Fibroblast of lung (primary cell): ENCODE measurements at regions not wholly inside any gene's neighbourhood (a gene's known extent, or its start where the extent isn't known, plus 50 kb on each side); places are given as distances from the start of the nearest gene placed in this dataset.
A peak's percentile ranks its signal among the peaks of the same experiment; 100 is the strongest.

ENCODE experiments used
- DNase-seq, 2 donors: peaks; one replicate each; pipeline versions ENCODE4 v3.0.0 to v3.0.0-alpha.2; 2010; ENCODE audit warnings: low read depth in 2 of 2
- H2AFZ ChIP-seq: 2 replicates; pipeline ENCODE4 v1.5.1; 2012; ENCODE audit warnings: low read length, control low read depth, inconsistent platforms
- H3K27ac ChIP-seq: 2 replicates; pipeline ENCODE4 v1.5.1; 2011; ENCODE audit warnings: low read length, control low read depth; ENCODE audit not compliant: insufficient read depth
- H3K27me3 ChIP-seq: 2 replicates; pipeline ENCODE4 v1.5.1; 2011; ENCODE audit warnings: mild to moderate bottlenecking, low read length; ENCODE audit not compliant: control insufficient read depth, insufficient read depth
- H3K36me3 ChIP-seq: 2 replicates; pipeline ENCODE4 v1.5.1; 2011; ENCODE audit warnings: low read length; ENCODE audit not compliant: control insufficient read depth, insufficient read depth
- H3K4me1 ChIP-seq: 2 replicates; pipeline ENCODE4 v1.5.1; 2011; ENCODE audit warnings: low read length; ENCODE audit not compliant: control insufficient read depth, insufficient read depth; ENCODE audit errors: extremely low read depth
- H3K4me2 ChIP-seq: 2 replicates; pipeline ENCODE4 v1.5.1; 2011; ENCODE audit warnings: low read length, control low read depth; ENCODE audit not compliant: insufficient read depth; ENCODE audit errors: extremely low read depth
- H3K4me3 ChIP-seq, 4 experiments: fragments of 200-600 bp in 1 of 4; sonication (generic) in 1 of 4; replicated peaks in 1 of 4; 2 replicates each; pipeline ENCODE4 v1.5.1; 2011 to 2016; ENCODE audit warnings: low read length in 4 of 4, low read depth in 3 of 4, mild to moderate bottlenecking in 3 of 4, control low read depth in 2 of 4, inconsistent platforms in 1 of 4, mixed read lengths in 1 of 4; ENCODE audit not compliant: insufficient read depth in 1 of 4; ENCODE audit errors: control extremely low read depth in 1 of 4
- H3K79me2 ChIP-seq: 2 replicates; pipeline ENCODE4 v1.5.1; 2012; ENCODE audit warnings: mild to moderate bottlenecking, low read length, inconsistent platforms; ENCODE audit not compliant: control insufficient read depth, insufficient read depth
- H3K9ac ChIP-seq: 2 replicates; pipeline ENCODE4 v1.5.1; 2011; ENCODE audit warnings: mild to moderate bottlenecking, low read length, control low read depth; ENCODE audit not compliant: insufficient read depth
- H3K9me3 ChIP-seq: 2 replicates; pipeline ENCODE4 v1.5.1; 2012; ENCODE audit warnings: low read depth, low read length; ENCODE audit not compliant: control insufficient read depth, insufficient read depth
- H4K20me1 ChIP-seq: 2 replicates; pipeline ENCODE4 v1.5.1; 2011; ENCODE audit warnings: low read length; ENCODE audit not compliant: control insufficient read depth, insufficient read depth; ENCODE audit errors: extremely low read depth
- CTCF ChIP-seq, 2 donors: IDR thresholded peaks in 1 of 2; conservative IDR thresholded peaks in 1 of 2; 1 replicate in 1 of 2; 2 replicates in 1 of 2; pipeline ENCODE4 v1.5.1; 2011 to 2012; ENCODE audit warnings: low read length in 2 of 2, control low read depth in 1 of 2, inconsistent platforms in 1 of 2, low read depth in 1 of 2, mild to moderate bottlenecking in 1 of 2
- EZH2 ChIP-seq: IDR thresholded peaks from 2 replicates; pipeline ENCODE4 v1.5.1; 2012; ENCODE audit warnings: low read length, control low read depth, mild to moderate bottlenecking; ENCODE audit errors: missing control alignments

- Histone ChIP-seq H3K9me3 (no peaks in the 10 kb centered on the region), H3K4me2 (no peak overlapping the region), H3K36me3 (no peaks in the 10 kb centered on the region), H4K20me1 (no peaks in the 10 kb centered on the region), H3K9ac (no peak overlapping the region), H3K4me3 (no peak overlapping the region), H3K27ac (no peak overlapping the region), H3K79me2 (no peaks in the 10 kb centered on the region), H3K4me1 (no peaks in the 10 kb centered on the region), H3K27me3 (no peaks in the 10 kb centered on the region), H2AFZ (no peak overlapping the region)
- peak; percentile 44 to 63 for DNase-seq
- TF ChIP-seq CTCF (conservative IDR thresholded peaks at IDR 0.05 in 1 of 2, IDR thresholded peaks at IDR 0.05 in 1 of 2; ENCODE audit: low read depth in 1 of 2, low read length in 2 of 2), result no peak
- no peak for TF ChIP-seq EZH2
These were observed 52.3 kb upstream of the CD180 start for GRCh38 chr5:67248703-67249589.

- H3K36me3 ChIP-seq, result no peaks in the 10 kb centered on the region
- TF ChIP-seq CTCF (conservative IDR thresholded peaks at IDR 0.05 in 1 of 2, IDR thresholded peaks at IDR 0.05 in 1 of 2; ENCODE audit: low read depth in 1 of 2, low read length in 2 of 2) (no peak), EZH2 (no peak)
- H3K79me2 ChIP-seq, result no peaks in the 10 kb centered on the region
- no peaks in the 10 kb centered on the region for H4K20me1 ChIP-seq
- DNase-seq, result no peak
- H3K27ac ChIP-seq, result no peak overlapping the region
- H2AFZ ChIP-seq, result no peak overlapping the region
- H3K27me3 ChIP-seq, result no peaks in the 10 kb centered on the region
- H3K4me2 ChIP-seq, result no peak overlapping the region
- no peaks in the 10 kb centered on the region for H3K9me3 ChIP-seq
- H3K4me3 ChIP-seq, result no peak overlapping the region
- H3K9ac ChIP-seq, result no peak overlapping the region
- H3K4me1 ChIP-seq, result no peaks in the 10 kb centered on the region
These were observed 50.1 kb upstream of the CD180 start for GRCh38 chr5:67246546-67247268.
